HG02852 (cell line): ENCODE measurements at regions not wholly inside any gene's neighbourhood (a gene's known extent, or its start where the extent isn't known, plus 50 kb on each side); places are given as distances from the start of the nearest gene placed in this dataset.
A peak's percentile ranks its signal among the peaks of the same experiment; 100 is the strongest.

Experiments used
- ATAC-seq: cut with Tn5 transposase; IDR thresholded peaks from one replicate; pipeline ENCODE4 v1.9.1; 2021; ENCODE audit warnings: mild to moderate bottlenecking, moderate library complexity; ENCODE audit not compliant: unreplicated experiment

- ATAC-seq = no peak
These were observed 328.2 kb upstream of the NOVA1 start for GRCh38 chr14:26925876-26926584.

GRCh38 chr14:26926585-26926984 is 328.8 kb upstream of the NOVA1 start:
- no peak for ATAC-seq

GRCh38 chr14:26928019-26928418 is 330.2 kb upstream of the NOVA1 start:
- ATAC-seq = no peak

GRCh38 chr14:26929361-26929760 is 331.5 kb upstream of the NOVA1 start:
- no peak for ATAC-seq

- ATAC-seq = no peak
These were observed 332.7 kb upstream of the NOVA1 start for GRCh38 chr14:26930576-26930975.

- no peak for ATAC-seq
These were observed 334.8 kb upstream of the NOVA1 start for GRCh38 chr14:26932606-26933005.

GRCh38 chr14:26933431-26933830 is 335.6 kb upstream of the NOVA1 start:
- no peak for ATAC-seq

GRCh38 chr14:26934151-26934550 is 336.3 kb upstream of the NOVA1 start:
- ATAC-seq = no peak

GRCh38 chr14:26935733-26936132 is 337.9 kb upstream of the NOVA1 start:
- ATAC-seq = no peak

GRCh38 chr14:26938054-26938453 is 340.2 kb upstream of the NOVA1 start:
- no peak for ATAC-seq

- ATAC-seq = no peak
These were observed 341.9 kb upstream of the NOVA1 start for GRCh38 chr14:26939755-26940154.

- no peak for ATAC-seq
These were observed 343.7 kb upstream of the NOVA1 start for GRCh38 chr14:26941521-26941920.

- no peak for ATAC-seq
These were observed 349.4 kb upstream of the NOVA1 start for GRCh38 chr14:26947265-26947664.

GRCh38 chr14:26959437-26959836 is 361.6 kb upstream of the NOVA1 start:
- ATAC-seq = no peak

- no peak for ATAC-seq
These were observed 362.3 kb upstream of the NOVA1 start for GRCh38 chr14:26959972-26960660.

GRCh38 chr14:26963711-26964110 is 365.9 kb upstream of the NOVA1 start:
- no peak for ATAC-seq

GRCh38 chr14:26965490-26965889 is 367.7 kb upstream of the NOVA1 start:
- no peak for ATAC-seq

- ATAC-seq = no peak
These were observed 369.1 kb upstream of the NOVA1 start for GRCh38 chr14:26966908-26967307.

GRCh38 chr14:26974965-26975364 is 377.1 kb upstream of the NOVA1 start:
- ATAC-seq = no peak

- ATAC-seq = no peak
These were observed 384.2 kb upstream of the NOVA1 start for GRCh38 chr14:26982071-26982470.

- peak; percentile 70 for ATAC-seq
These were observed 386.7 kb upstream of the NOVA1 start for GRCh38 chr14:26984311-26985177.
